Left ventricle myocardium inferior (tissue), 1 donor: ENCODE measurements at regions not wholly inside any gene's neighbourhood (a gene's known extent, or its start where the extent isn't known, plus 50 kb on each side); places are given as distances from the start of the nearest gene placed in this dataset.

ENCODE experiments used
- DNase-seq: peaks from one replicate; pipeline ENCODE4 v3.0.0-alpha.2; 2020
- H3K27ac ChIP-seq: fragments of 200-600 bp; replicated peaks from 2 replicates; pipeline ENCODE4 v1.8.0; 2021
- H3K27me3 ChIP-seq: fragments of 200-600 bp; 2 replicates; pipeline ENCODE4 v1.8.0; 2021; ENCODE audit warnings: low read depth
- H3K36me3 ChIP-seq: fragments of 200-600 bp; 2 replicates; pipeline ENCODE4 v1.8.0; 2021
- H3K4me1 ChIP-seq: fragments of 200-600 bp; 2 replicates; pipeline ENCODE4 v1.8.0; 2021
- H3K4me3 ChIP-seq: fragments of 200-600 bp; 2 replicates; pipeline ENCODE4 v1.8.0; 2021; ENCODE audit warnings: mild to moderate bottlenecking, moderate library complexity
- H3K9me3 ChIP-seq: fragments of 200-600 bp; replicated peaks from 2 replicates; pipeline ENCODE4 v1.8.0; 2021
- intact Hi-C: fragments of 100-400 bp; cut with micrococcal nuclease; formaldehyde crosslinking; loops from one replicate; pipeline ENCODE4 v1.11.0; 2022
- TF ChIP-seq, protein P1 (sequence below): fragments of 200-600 bp; IDR thresholded peaks from 2 replicates; pipeline ENCODE4 v1.8.0; 2021; ENCODE audit warnings: antibody characterized with exemption, mild to moderate bottlenecking, borderline replicate concordance
- donor health status: DM: no; HTN: yes; CAD: no; lungs with severe emphysema.

DNA sequence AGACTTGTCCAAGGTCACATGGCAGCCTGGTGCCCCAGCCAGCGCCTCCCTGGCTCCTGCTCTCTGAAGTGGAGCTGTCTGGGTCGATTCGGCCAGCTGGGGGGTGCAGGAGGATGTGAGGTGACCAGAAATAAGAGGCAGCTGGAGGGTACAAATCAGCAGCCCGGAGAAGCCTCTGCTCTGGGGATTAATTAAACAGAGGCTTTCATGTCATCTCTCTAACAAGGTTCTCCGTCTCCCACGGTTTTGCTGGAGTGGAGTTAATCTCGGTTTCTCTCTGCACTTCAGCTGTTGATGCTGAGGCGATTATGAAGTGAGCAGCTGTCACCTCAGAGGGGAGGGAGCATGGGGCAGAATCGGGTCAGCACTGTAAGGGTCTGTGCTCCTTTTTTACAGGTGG, 236.8 kb downstream of the TLE3 start:
- no peak overlapping the region for H3K27ac ChIP-seq
- peaks cover 90% of the 10 kb centered on the region for H3K27me3 ChIP-seq
- no peak for DNase-seq
- no peaks in the 10 kb centered on the region for H3K4me1 ChIP-seq
- TF ChIP-seq, protein P1, sequence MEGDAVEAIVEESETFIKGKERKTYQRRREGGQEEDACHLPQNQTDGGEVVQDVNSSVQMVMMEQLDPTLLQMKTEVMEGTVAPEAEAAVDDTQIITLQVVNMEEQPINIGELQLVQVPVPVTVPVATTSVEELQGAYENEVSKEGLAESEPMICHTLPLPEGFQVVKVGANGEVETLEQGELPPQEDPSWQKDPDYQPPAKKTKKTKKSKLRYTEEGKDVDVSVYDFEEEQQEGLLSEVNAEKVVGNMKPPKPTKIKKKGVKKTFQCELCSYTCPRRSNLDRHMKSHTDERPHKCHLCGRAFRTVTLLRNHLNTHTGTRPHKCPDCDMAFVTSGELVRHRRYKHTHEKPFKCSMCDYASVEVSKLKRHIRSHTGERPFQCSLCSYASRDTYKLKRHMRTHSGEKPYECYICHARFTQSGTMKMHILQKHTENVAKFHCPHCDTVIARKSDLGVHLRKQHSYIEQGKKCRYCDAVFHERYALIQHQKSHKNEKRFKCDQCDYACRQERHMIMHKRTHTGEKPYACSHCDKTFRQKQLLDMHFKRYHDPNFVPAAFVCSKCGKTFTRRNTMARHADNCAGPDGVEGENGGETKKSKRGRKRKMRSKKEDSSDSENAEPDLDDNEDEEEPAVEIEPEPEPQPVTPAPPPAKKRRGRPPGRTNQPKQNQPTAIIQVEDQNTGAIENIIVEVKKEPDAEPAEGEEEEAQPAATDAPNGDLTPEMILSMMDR = no peak
- no peak overlapping the region for H3K4me3 ChIP-seq
- no peaks in the 10 kb centered on the region for H3K36me3 ChIP-seq
- intact Hi-C loops = no loop called here
- no peaks in the 10 kb centered on the region for H3K9me3 ChIP-seq

DNA sequence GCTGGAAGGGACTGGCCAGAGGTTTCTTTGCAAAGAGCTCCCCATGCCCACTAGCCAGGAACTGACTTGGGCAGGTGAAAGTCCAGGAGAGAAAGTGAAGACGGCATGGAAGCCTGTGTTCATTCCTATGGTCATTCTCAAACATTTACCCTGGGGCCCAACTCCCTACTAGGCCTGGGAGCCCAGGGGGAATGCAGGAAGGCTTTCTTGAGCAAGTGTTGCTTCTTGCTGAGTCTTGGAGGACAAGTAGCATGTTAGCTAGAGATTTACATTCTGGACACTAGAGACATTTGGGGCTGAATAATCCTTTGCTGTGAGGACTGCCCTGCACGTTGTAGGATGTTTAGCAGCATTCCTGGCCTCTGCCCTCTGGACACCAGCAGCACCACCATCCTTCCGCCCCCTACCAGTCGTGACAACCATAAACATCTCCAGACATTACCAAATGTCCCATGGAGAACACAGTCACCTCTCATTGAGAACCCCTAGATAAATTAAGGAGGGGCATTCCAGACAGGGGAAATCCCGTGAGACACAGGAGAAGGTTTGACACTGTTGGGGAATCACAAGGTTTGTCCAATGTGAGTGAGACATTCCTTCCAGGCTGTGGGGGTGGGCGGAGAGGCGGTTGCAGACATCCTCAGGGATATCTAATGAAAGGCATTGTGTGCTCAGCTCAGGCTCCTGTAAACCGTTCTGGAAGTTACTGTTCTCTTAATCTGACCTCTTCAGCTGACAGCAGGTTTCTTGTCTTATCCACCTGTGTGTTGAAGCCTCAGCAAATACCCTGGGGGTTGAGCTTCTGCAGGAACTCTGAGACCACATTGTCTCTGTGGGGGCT, 236.2 kb downstream of the TLE3 start:
- intact Hi-C loops = no loop called here

DNA sequence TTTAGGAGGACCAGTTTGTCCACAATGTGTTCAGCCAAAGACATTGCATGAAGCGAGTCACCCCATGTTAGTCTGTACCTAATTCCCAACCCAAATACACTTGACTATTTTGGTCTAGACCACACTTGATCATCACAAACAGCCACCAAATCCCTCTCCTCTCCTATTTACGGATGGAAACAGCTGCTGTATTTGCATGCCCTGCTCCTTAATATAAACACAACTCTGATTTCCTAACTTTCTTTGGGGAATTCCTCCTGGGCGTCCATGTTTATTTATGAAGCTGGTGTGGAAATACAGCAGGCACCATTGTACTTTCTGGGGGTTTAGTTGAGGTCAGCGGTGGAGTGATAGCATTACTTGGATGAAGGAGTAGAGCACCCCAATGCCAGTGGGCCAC, 235.2 kb downstream of the TLE3 start:
- TF ChIP-seq, protein P1 = no peak
- no peaks in the 10 kb centered on the region for H3K36me3 ChIP-seq

More for the DNA sequence above, 236.2 kb downstream of the TLE3 start:
- no peaks in the 10 kb centered on the region for H3K4me1 ChIP-seq
- H3K27me3 ChIP-seq = peaks cover 90% of the 10 kb centered on the region
- no peaks in the 10 kb centered on the region for H3K9me3 ChIP-seq
- TF ChIP-seq, protein P1 = no peak
- no peak overlapping the region for H3K4me3 ChIP-seq
- no peak for DNase-seq
- no peaks in the 10 kb centered on the region for H3K36me3 ChIP-seq
- no peak overlapping the region for H3K27ac ChIP-seq

DNA sequence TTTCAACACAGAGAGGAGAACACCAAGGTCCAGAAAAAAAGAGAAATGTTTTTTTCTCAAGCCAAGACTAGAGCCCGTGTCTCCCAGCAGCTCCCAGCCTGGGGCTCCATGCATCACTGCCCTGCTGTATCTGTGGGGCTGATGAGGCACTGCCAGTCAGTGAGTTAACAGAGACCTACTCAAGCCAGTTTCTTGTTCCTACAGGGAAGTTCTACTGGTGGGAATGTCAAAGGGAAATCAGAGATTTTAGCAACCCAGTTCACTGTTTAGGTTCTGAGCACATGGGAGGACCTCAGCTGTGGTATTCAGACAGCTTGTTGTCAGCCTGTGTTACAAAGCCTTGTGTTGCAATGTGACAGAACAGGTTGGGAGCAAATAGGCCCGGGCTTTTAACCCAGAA, 234.3 kb downstream of the TLE3 start:
- Histone ChIP-seq H3K27me3 (peaks cover 77% of the 10 kb centered on the region), H3K4me3 (no peak overlapping the region), H3K27ac (no peak overlapping the region), H3K36me3 (no peaks in the 10 kb centered on the region), H3K9me3 (no peaks in the 10 kb centered on the region), H3K4me1 (no peaks in the 10 kb centered on the region)
- DNase-seq = no peak
- TF ChIP-seq, protein P1 = no peak
- intact Hi-C loops = no loop called here

More for the DNA sequence above, 235.2 kb downstream of the TLE3 start:
- no peak overlapping the region for H3K27ac ChIP-seq
- H3K9me3 ChIP-seq = no peaks in the 10 kb centered on the region
- no peaks in the 10 kb centered on the region for H3K4me1 ChIP-seq
- no peak for DNase-seq
- no peak overlapping the region for H3K4me3 ChIP-seq
- peaks cover 85% of the 10 kb centered on the region for H3K27me3 ChIP-seq
- intact Hi-C loops = no loop called here

DNA sequence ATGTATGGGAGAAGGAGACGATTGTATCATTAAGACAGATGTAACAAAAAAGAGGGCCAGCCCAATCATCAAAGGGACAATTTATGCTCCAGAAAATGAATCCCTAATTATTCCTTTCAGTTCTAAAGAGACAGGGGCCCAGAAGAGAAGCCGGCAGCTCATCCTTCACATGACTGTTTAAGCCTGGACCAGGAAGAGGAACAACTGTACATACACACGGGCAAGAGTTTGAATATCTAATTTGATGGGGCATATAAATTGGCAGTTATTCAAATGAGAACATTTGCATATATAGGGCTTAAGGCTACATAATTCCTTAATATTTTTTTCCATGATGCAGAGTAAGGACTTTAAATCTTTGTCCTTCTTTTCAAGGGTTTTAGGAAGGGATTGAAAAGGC, 232.3 kb downstream of the TLE3 start:
- H3K4me3 ChIP-seq = no peak overlapping the region
- no peak overlapping the region for H3K27ac ChIP-seq
- no peaks in the 10 kb centered on the region for H3K4me1 ChIP-seq
- peaks cover 65% of the 10 kb centered on the region for H3K27me3 ChIP-seq
- TF ChIP-seq, protein P1 = no peak
- no peaks in the 10 kb centered on the region for H3K36me3 ChIP-seq
- no peak for DNase-seq
- intact Hi-C loops = no loop called here
- H3K9me3 ChIP-seq = no peaks in the 10 kb centered on the region
